ENCODE measurements at regions not wholly inside any gene's neighbourhood (a gene's known extent, or its start where the extent isn't known, plus 50 kb on each side); places are given as distances from the start of the nearest gene placed in this dataset.
"Not testable (repeated sequence)": the region's sequence is repeated elsewhere in the genome, so short reads cannot be mapped to it uniquely, and the experiment has no call there.

DNA sequence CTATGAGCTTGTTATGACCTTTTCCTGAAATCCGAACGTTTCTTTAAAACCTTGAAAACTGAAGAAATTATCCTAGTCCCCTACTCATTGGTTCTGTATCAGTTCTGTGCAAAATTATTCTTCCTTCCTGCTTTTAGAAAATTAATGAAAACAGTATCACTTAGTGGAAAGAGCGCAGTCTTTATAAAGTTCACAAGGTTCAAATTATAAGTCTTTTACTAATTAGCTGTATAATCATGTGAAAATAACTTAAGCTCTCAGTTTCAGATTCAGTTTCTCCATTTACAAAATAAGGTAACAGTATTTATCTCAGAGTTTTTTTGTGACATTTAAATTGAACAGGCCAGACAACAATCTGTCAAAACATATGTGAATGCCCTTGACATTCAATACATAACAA is 306.1 kb downstream of the ADAMTS20 start:
- no peak for FAIRE-seq

DNA sequence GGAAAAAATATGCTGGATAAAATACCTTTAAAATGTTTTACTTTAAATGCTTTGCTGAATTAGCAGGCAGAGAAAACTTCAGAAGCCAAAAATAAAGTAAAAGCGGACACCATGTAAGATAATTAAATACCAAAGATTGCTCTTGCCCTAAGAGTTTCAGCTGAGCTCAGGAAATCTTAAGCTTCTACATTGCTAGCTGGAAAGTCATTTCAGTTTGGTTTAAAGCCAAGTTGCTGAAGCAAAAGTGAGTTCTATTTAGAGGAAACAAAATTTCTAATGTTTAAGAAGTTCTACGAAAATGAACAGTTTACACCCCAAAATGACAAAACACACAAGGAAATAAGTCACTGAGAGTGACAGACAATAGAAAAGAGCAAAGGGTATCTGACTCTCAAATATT is 310.0 kb downstream of the ADAMTS20 start:
- no peak for FAIRE-seq

DNA sequence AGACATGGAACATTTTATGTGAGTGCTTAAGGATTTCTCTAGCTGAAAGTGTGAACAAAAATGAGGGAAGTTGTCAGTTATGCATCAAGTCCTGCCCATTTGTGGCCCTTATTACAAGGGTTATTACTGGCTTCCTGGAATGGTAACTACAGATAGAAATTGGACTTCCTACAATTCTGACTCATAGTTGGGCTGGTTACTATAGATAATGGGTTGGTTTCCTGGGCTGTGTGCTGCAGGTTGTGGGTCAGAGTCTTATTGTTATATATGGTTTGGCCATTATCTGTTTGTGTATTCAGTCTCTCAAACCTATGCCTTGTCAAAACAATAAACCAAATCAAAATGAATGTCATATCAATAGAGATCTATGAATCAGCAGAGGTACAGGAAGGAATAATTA is 313.7 kb downstream of the ADAMTS20 start:
- FAIRE-seq = no peak

DNA sequence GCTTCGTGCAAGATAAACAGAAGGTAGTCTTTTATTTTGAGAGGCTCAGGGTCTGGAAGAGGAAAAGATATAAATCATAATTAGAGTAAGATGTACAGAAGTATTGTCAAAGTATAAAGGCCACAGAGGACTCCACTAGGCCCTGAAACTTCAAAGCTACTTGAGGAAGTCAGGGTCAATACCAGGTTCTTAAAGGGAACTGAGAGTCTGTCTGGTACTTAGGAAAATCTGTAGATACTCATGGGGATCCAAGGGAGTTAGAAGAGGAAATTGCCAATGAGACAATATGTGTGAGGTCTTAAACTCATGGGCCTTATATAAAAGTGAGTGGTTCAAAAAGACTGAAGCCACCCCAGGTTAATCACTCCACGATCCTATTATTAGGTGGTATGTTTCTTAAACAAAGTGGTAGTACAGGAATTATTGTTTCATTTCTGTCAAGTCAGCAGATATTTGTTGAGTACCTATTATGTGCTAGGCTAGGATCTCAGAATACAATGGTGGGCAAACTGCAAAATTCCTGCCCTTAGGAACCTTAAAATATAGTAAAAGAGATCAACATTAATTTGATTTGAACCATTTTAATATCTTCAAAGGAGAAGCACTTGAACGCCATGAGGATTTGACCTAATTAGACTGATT is 314.6 kb downstream of the ADAMTS20 start:
- no peak for FAIRE-seq

DNA sequence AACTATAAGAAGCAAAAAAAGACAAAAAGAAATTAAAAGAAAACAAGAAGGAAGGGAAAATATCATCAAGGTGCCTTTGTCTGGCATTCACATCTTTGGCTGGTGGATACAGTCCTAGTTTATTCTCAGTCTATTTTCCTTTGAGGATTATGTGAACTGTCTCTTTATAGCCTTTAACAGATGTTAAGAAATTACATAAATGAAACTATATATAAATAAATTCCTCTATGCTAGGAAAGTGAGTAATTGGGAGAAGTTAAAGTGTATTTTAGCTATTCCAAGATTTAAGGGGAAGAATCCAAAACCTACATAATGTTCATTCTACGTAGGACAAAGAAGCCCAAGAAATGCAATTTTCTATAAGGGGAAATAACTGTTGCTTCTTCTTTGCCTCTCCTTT is 316.3 kb downstream of the ADAMTS20 start:
- FAIRE-seq = no peak

DNA sequence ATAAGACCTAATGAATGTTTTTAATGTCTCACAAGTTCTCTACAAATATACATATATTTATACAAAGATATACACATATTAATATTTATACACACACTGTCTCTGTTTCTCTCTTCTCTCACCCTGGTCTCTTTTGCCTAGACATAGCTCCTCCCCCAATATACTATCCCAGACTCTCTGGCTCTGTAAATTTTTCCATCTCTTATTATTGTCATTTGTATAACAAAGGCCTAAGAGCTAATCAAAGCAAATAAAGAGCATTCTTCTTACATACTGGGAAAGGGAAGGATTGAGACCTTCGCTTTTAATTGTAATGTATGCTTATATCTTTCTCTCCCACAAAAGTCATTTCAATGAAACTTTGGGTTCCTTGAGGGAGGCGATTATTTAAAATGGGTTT is 318.1 kb downstream of the ADAMTS20 start:
- FAIRE-seq = no peak

DNA sequence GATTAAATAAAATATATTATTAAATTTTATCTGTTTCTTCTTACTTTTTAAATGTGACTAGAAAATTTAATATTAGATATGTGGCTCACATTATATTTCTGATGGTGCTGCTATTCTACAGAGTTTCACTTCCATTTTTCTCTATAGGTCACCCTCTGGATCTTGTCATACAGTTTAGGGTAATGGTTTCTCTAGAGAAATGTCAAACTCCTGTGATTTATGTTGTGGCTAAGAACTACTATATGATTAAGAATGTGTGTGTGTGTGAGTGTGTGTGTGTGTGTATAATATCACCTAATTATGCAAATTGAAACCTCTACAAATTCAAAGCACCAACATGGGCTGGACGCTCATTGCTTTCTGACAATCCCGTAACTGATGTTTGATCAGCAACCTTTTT is 325.9 kb downstream of the ADAMTS20 start:
- FAIRE-seq = no peak

DNA sequence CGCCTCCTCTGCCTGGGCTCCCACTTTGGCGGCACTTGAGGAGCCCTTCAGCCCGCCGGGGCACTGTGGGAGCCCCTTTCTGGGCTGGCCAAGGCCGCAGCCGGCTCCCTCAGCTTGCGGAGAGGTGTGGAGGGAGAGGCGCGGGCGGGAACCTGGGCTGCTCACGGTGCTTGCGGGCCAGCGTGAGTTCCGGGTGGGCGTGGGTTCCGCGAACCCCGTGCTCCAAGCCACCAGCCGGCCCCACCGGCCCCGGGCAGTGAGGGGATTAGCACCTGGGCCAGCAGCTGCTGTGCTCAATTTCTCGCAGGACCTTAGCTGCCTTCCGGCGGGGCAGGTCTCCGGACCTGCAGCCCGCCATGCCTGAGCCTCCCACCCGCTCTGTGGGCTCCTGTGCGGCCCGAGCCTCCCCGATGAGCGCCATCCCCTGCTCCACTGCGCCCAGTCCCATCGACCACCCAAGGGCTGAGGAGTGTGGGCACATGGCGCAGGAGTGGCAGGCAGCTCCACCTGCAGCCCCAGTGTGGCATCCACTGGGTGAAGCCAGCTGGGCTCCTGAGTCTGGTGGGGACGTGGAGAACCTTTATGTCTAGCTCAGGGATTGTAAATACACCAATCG is 327.7 kb downstream of the ADAMTS20 start:
- FAIRE-seq = not testable (repeated sequence)

DNA sequence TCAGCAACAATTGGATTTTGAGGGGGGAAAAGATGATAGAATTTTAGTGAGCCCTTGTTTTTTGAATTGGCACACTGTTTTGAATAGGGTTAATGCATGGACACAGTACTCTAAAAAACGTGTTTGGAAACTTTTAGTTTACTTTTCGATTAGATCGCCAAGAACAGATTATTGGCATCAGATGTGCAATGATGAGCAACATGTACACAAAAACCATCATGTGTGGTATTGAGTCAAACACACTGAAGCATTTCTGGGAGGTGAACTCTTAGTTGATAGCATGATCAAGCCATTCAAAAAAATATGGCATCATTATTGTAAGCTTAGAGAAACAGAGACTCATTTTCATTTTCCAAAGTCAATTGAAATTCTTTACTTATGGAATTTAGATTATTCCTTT is 329.2 kb downstream of the ADAMTS20 start:
- FAIRE-seq = no peak

DNA sequence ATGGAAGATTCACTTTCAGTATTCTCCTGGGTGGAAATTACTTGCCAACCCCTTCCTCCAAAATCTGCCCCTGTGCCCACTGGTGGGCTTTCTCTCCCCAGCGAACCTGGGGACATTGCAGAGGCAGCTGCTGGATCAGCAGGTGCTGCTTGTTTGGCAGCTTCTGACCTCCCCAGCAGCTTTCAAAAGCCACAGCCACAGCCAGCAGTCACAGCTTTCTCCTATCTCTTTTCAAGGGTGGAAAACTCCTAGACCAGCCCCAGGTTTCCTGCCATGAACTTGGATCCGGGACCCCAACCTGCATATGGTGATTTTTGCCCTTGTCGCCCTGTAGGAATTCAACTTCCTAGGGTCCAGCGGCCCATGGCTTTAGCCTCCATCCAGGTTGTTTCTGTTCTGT is 330.8 kb downstream of the ADAMTS20 start:
- FAIRE-seq = no peak

DNA sequence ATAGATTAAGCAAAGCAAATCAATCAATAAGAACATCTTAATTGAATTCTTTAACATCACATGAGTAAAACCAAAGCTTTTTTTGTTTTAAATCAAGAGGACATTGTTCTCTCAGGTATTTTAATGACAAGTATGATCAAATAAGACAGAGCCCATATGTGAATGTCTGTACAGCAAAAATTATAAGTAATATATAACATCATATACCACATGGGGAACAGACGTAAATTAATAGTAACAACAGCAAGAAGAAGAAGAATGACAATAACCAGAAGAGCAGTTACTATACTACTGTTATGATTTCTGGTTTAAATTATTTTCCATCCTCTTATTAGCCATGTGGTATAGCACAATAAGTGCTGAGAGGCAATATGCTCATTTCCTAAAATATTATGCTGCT is 335.5 kb downstream of the ADAMTS20 start:
- no peak for FAIRE-seq

DNA sequence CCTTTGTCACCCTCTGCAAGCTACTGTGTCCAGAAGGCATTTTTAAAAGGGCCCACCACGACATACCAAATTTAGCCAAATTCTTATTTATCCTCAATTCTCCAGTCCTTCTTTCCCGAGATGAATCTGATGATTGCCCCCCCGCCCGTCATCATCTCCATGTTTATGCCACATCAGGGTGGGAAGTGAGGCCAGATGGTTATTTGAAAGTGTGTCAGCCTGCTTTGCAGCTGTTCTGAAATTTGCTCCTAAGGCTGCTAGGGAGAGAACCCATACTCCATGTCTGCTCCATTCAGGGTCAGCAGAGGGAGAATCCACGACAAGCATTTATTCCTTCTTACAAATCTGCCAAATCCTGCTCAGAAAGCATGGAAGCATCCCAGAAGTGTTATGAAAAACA is 337.8 kb downstream of the ADAMTS20 start:
- FAIRE-seq = no peak

DNA sequence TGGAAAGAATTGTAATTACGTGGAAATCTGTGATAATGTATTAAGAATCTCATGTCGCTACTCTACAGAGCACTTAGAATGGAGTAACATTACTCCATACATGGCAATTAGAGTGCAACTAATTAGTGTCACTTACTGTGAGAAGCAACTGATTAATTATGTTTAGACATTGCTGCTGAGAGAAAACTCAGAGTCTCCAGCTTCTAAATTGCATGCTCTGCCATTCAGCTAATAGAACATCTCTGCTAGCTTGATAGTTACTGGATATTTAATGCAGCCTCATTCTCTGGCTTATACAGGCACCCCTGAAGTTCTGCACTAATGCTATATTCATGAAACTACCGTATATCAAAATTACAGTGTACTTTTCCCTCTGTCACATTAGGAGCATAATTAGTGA is 338.4 kb downstream of the ADAMTS20 start:
- FAIRE-seq = no peak

DNA sequence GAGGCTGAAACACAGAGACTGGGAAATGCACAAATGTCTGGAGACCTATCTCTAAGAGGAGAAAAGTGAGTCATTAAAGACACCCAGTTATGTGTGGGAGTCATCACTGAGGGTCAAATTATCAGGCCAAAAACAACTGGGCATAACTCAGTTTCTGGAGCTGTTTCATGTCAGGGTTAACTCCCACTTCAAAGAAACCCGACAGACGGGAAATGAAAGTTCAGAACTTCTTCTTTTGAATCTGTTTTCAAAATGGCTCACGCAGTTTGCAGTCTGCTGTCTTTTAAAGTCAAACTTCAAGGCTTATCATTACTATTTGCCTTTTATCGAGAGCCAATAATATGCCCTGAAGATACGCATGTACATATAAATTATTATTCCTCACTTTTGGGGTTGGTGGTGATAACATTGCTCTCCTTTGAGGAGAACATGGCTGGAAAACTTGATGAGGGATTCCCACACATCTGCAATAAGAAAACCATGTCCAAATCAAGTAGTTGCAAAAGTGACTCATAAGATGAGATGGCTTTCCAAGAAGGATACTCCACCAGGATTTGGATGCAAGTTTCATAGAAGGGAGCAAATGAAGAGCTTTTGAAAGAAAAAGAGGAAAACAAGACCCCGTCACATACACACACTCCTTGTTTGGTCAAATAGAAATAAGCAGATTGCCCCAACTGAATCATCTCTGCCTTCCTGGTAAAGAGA is 341.4 kb downstream of the ADAMTS20 start:
- no peak for FAIRE-seq

DNA sequence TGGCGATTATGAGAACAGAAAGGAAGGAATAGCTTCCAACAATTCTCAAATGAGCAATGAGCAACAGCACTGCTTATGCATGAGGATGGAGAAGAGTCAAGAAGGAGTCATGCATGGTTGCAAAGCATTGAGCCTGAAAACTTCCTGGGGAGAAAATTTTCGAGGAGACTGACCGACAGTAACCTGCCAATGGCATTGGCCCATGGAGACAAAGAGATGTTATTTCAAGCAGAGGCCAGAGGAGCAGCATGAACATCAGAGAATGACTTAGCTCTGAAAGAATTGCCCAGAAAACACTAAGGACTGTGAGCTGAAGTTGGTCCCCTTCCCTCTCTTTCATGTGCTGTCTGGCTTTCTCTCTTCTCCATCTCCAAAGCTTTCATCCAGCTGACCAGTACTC is 343.4 kb downstream of the ADAMTS20 start:
- FAIRE-seq = no peak

DNA sequence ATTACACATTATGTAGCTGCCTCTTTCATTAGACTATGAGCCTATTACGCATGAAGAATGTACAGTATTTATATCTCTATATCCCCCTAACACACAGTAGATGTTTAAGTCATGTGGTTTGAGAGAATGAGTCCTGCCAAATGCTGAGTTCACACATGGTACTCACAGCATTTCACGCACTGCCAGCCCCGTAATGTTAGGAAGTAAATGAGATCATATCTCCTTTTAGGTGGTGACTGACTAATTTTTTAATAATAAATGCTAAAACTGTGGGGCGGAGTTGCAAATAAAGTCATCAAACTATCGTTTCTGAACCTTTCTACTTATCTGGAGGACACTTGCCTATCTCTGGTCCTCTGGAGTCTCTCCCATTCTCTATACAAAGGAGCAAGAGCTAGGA is 343.8 kb downstream of the ADAMTS20 start:
- FAIRE-seq = no peak

DNA sequence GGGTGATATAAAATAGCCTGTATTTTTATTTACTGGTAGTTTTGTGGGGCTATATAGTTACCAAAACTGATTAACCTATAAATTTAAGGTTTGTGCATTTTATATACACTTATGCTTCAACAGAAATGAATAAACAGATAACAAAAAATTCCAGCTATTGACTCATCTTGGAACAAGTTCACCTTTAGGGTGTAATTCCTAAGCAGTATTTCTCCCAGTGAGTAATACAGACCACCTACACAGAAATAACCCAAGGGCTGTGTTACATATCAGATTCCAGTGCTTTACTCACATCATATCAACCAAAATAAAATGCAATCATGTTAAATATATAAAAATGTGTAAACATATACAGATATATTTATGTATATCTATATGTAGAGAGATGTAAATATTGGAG is 345.6 kb downstream of the ADAMTS20 start:
- FAIRE-seq = no peak

DNA sequence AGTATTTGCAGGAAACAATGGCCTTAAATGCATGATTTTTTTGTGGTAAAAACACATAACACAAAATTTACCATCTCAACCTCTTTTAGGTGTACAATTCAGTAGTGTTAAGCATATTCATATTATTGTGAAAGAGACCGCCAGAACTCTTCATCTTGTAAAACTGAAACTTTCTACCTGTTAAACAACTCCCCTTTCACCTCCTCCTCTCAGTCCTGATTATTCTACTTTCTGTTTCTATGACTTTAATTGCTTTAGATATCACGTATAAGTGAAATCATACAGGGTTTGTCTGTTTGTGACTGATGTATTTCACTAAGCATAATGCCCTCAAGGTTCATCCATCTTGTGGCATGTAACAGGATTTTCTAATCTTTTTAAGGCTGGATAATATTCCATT is 353.4 kb downstream of the ADAMTS20 start:
- no peak for FAIRE-seq

DNA sequence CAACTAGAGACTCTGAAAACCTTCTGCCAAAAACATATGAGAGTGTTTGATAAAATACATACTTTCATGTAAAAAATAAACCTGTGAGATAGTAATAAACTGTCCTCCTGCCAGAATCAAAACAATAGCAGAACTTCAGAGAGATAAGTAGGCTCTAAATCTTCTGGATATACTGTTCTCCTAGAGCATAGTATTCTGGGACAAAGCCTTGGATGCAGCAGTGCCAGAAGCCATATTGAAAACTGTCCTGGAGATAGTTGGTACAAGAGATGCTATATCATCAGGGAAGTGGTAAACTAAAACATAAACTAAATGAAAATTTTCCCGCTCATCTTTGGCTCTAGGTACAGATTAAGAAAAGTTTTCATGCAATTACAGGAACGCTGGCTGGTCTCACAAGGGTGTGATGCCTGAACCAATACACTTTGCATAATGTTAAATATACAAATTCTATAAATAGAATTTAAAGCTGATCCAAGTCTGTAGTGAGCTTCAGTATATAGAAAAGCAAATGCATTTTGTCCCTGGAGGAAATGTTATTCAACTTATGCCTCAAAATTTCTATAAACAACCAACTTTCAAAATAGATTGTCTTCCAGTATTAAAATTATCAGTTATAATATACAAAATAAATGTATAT is 355.6 kb downstream of the ADAMTS20 start:
- no peak for FAIRE-seq

DNA sequence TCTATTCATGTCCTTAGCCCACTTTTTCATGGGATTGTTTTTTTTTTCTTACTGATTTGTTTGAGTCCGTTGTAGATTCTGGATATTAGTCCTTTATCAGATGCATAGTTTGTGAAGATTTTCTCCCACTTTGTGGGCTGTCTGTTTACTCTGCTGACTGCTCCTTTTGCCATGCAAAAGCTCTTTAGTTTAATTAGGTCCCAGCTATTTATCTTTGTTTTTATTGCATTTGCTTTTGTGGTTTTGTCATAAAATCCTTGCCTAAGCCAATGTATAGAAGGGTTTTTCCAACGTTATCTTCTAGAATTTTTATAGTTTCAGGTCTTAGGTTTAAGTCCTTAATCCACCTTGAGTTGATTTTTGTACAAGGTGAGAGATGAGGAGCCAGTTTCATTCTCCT is 358.9 kb downstream of the ADAMTS20 start:
- FAIRE-seq = not testable (repeated sequence)

DNA sequence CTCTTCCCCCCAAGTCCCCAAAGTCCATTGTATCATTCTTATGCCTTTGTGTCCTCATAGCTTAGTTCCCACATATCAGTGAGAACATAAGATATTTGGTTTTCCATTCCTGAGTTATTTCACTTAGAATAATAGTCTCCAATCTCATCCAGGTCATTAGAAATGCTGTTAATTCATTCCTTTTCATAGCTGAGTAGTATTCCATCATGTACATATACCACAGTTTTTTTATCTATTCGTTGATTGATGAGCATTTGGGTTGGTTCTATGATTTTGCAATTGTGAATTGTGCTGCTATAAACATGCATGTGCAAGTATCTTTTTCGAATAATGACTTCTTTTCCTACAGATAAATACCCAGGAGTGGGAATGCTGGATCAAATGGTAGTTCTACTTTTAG is 359.6 kb downstream of the ADAMTS20 start:
- FAIRE-seq = not testable (repeated sequence)

DNA sequence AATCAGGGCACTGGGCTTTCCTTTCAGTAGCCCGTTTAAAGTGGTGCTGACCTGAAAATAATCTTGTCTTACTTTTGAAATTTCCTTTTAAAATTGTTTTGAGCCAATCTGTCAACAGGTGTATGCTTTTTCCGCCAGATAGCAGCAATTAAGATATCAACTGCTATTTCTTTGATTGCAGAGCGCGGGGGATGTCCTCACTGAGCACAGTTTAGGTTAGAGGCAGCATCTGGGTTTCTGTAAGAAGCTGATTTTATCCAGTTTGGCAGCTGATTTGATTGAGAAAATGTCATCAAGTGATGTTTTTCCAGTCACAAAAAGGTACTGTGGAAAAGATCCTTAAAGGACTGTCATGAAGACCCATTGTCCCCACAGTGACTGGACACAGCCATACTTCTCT is 371.8 kb downstream of the ADAMTS20 start:
- FAIRE-seq = no peak

DNA sequence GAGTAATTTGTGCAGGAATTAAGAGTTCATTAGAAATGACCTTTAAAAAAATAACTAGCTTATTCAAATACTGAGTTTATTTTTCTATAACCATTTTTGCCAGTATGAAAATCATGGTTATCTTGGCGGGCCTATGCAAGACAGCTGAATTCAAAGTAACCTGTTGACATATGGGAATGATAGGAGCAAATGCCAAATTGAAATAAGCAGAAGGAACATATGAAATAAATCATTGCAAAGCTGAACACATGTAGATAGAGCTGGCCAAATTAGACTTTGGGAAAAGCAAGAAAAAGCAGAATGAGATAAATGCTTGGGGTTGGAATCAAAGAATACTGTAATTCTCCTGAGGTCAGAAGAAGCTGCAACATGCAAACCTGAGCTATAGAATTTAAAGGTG is 372.5 kb downstream of the ADAMTS20 start:
- FAIRE-seq = no peak

DNA sequence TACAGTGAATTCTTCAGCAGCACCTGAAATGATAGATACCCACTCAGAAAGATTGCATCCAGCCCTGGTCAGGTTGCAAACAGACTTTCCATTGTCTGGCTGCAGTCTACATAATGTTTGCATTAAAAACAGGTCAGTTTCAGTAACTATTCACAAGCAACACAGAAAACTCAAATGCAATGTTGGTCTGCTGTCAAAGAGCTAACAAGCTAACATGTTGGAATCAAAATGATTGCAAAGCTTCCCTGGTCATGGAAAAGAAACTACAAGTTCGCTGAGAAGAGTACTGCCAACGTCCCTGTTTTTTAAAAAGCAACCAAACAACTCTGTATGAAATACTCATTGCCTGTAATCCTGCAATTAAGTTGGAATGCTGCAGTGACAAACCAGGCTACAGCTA is 374.7 kb downstream of the ADAMTS20 start:
- no peak for FAIRE-seq

Data from G401.6 (cell line).